GM12874 (cell line): ENCODE measurements at regions not wholly inside any gene's neighbourhood (a gene's known extent, or its start where the extent isn't known, plus 50 kb on each side); places are given as distances from the start of the nearest gene placed in this dataset.

Experiments used
- CTCF ChIP-seq: IDR thresholded peaks from 2 replicates; pipeline ENCODE4 v1.5.1; 2011; ENCODE audit warnings: low read depth, mild to moderate bottlenecking, control low read depth, low read length, moderate library complexity; ENCODE audit not compliant: insufficient read depth

GRCh38 chr11:23095650-23096189 lies 235.4 kb upstream of the CCDC179 start:
- TF ChIP-seq CTCF = no peak

GRCh38 chr11:23097891-23098290 lies 237.6 kb upstream of the CCDC179 start:
- TF ChIP-seq CTCF = no peak

- TF ChIP-seq CTCF = no peak
Measured at GRCh38 chr11:23099256-23099655, 239.0 kb upstream of the CCDC179 start.

- TF ChIP-seq CTCF = no peak
Measured at GRCh38 chr11:23100726-23101125, 240.5 kb upstream of the CCDC179 start.

- no peak for TF ChIP-seq CTCF
Measured at GRCh38 chr11:23103416-23103815, 243.1 kb upstream of the CCDC179 start.

- TF ChIP-seq CTCF = no peak
Measured at GRCh38 chr11:23111527-23111926, 251.3 kb upstream of the CCDC179 start.

GRCh38 chr11:23112390-23112789 lies 252.1 kb upstream of the CCDC179 start:
- TF ChIP-seq CTCF = no peak
